Stimulated activated CD4-positive, alpha-beta T cell treated with anti-CD3 and anti-CD28 coated beads, TNF-alpha, amount 100 ng/mL, for 48 hours (primary cell): ENCODE measurements at regions not wholly inside any gene's neighbourhood (a gene's known extent, or its start where the extent isn't known, plus 50 kb on each side); places are given as distances from the start of the nearest gene placed in this dataset.
A peak's percentile ranks its signal among the peaks of the same experiment; 100 is the strongest.

Experiments used
- DNase-seq, 3 donors: peaks; one replicate each; pipeline ENCODE4 v3.0.0-alpha.2; 2020; ENCODE audit warnings: low read depth in 3 of 3

DNA sequence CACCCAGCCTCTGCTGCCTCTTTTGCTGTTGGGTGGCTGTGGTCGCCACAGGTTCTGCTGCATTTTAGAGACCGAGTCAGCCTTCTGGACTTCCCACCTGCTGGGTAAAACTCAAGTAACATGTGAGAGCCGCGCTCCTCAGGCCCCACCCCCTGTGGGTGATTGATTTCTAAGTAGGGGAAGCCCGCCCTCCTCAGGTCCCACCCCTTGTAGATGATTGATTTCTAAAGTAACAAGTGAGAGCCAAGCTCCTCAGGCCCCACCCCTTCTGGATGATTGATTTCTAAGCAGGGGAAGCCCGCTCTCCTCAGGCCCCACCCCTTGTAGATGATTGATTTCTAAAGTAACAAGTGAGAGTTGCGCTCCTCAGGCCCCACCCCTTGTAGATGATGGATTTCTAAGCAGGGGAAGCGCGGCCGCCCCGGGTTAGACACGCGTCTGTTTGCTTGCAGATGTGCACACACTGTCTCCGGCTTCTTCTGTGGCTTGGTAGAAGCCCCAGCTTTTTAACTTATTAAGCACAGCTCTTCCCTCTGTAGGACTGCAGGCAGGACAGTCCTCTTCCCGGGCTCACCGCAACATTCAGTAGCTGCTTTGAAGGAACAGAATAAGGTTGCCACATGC, 83.4 kb downstream of the FAM43A start:
- peak; percentile 75 to 87 (median 84) for DNase-seq

DNA sequence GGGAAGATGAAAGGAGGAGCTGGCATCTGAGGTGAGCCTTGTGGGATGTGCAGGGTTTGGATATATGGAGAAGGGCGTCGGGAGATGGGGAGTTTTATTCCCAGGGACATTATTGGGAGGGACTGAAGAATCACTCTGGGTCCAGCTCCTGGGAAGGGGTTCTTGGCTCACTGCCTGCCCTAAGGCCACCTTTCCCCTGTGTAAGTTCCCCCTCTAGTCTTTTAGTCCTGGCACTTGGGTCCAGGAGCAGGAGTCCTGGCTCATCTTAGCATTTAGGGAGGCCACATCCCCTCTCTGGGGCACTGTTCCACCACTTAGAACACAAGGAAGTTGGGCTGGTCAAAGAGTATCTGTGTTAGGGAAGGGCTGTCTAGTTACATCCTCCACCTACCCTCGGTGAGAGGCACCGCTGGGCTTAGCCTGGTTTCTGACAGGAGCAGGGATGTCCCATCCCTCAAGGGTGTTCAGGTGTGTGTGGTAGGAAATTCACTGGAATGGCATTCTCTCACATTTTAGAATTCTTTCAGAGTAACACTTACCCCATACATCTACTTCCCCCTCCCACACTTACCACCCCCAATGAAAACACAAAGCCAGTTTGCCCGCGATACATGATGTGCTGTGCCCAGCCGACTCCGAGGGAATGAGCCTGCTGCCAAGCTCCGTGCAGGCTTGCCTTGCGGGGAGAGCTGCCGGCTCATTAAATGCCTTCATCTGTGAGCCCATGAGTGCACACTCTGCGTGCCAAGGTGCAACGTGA, 86.7 kb downstream of the FAM43A start:
- DNase-seq = no peak

GRCh38 chr3:194773216-194773615, 87.5 kb downstream of the FAM43A start:
- DNase-seq = no peak

- no peak for DNase-seq
Observed at GRCh38 chr3:194773771-194774455, 88.2 kb downstream of the FAM43A start.

- no peak for DNase-seq
Observed at GRCh38 chr3:194775266-194775665, 89.6 kb downstream of the FAM43A start.

DNA sequence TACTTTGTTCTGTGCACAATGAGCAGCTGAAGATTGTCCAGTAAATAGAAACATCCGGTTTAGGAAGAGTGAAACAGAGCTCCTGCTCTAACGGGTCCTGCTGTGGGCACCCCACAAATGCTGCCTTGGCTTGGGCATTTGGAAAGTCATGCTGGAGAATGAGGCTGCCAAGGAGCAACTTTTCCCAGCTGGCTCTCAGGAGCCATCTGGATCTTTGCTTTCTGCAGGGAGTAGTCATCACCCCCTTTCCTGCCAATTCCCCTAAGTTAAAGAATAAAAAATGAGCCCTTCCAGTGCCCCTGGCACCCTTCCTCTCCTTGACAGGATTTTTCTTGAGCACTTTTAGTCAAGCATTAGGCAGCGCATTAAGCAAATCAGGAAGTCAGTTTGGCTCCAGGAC, 90.0 kb downstream of the FAM43A start:
- DNase-seq = no peak

DNA sequence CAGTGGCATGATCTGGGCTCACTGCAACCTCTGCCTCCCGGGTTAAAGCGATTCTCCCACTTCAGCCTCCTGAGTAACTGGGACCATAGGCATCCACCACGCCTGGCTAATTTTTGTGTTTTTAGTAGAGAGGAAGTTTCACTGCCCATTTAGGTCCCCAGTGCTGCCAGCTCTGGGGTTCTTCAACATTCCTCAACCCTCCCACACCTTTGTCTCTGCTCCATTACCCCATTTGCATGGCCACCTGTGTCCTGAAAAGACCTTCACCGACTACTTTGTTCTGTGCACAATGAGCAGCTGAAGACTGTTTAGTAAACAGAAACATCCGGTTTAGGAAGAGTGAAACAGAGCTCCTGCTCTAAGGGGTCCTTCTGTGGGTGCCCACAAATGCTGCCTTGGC, 92.0 kb downstream of the FAM43A start:
- no peak for DNase-seq

GRCh38 chr3:194779729-194780224, 94.1 kb downstream of the FAM43A start:
- no peak for DNase-seq

DNA sequence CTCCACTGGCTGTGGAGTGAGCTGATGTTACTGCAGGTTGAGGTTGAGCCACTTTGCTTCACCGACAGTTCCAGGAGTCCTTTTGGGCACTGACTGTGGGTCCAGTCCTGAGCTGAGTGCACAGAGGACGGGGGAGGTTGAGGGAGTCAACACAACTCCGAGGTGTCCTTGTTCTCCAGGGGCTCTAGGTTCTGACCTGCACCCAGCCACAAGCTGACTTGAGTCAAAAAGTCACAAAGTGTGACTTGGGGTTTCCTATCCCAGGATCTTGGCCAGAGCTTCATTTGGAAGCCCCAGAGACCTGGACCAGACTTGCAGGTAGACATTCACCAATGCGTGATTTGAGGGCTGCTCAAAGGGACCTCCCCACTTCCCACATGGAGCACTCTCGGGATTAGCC, 95.0 kb downstream of the FAM43A start:
- DNase-seq = no peak

DNA sequence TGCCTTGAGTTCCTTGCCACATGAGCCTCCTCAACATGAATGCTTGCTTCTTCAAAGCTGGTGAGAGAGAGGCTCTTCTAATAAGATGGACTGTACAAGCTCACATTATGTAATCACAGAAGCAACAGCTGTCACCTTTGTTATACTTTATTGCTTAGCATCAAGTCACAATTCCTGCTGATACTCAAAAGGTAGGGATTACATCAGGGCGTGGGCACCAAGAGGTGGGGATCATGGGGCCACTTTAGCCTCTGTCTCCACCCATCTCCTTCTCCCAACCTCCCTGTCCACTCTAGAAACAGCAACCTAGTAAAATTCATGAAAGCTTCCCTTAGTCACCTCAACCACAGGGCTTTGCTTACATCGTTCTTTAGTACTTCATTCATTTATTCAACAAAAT, 95.9 kb downstream of the FAM43A start:
- DNase-seq = no peak

DNA sequence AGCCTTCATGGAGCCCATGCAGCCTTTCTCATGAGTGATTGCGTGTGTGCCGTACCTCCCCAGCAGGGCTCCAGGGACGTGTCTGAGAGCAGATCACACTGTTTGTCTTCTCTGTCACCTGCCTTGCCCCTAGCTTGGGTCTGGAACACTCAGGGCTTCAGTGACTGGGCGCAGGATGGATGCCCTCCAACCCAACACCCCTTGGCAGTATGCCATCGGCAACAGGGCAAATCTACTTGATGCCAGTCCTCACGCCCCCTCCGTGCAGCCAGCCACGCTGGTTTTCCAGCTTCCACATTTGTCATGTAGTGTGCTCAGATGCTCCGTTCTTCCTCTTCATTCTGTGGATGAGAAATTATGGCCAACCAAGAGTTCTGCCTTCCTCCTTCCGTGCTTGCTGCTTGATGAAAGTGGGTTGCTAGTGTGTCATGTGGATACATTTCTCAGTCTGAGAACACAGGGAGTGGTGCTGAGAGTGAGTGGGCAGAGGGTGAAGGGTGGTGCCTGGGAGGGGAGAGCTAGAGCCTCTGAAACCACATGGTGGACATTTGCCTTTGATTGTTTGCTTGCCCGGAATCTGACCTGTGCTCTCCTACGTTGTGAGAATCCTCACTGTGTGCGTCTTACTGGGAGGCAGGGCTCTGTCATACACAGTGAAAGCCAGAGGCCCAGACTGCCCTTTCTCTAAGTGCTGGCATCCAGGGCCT, 97.2 kb downstream of the FAM43A start:
- no peak for DNase-seq

- DNase-seq = no peak
Observed at GRCh38 chr3:194784361-194784760, 98.7 kb downstream of the FAM43A start.

GRCh38 chr3:194785315-194785714, 99.6 kb downstream of the FAM43A start:
- DNase-seq = no peak

GRCh38 chr3:194787072-194787471, 101.4 kb downstream of the FAM43A start:
- DNase-seq = no peak

GRCh38 chr3:194787650-194788049, 102.0 kb downstream of the FAM43A start:
- no peak for DNase-seq

DNA sequence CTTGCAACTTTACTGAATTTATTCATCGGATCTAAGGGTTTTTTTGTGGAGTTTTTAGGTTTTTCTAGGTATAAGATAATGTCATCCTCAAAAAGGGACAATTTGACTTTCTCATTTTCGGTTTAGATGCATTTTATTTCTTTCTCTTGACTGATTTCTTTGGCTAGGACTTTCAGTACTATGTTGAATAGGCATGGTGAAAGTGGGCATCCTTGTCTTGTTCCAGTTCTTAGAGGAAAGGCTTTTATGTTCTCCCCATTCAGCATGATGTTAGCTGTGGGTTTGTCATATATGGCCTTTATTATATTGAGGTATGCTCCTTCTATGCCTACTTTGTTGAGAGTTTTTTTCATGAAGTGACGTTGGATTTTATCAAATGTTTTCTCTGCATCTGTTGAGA, 106.7 kb downstream of the FAM43A start:
- DNase-seq = no peak

DNA sequence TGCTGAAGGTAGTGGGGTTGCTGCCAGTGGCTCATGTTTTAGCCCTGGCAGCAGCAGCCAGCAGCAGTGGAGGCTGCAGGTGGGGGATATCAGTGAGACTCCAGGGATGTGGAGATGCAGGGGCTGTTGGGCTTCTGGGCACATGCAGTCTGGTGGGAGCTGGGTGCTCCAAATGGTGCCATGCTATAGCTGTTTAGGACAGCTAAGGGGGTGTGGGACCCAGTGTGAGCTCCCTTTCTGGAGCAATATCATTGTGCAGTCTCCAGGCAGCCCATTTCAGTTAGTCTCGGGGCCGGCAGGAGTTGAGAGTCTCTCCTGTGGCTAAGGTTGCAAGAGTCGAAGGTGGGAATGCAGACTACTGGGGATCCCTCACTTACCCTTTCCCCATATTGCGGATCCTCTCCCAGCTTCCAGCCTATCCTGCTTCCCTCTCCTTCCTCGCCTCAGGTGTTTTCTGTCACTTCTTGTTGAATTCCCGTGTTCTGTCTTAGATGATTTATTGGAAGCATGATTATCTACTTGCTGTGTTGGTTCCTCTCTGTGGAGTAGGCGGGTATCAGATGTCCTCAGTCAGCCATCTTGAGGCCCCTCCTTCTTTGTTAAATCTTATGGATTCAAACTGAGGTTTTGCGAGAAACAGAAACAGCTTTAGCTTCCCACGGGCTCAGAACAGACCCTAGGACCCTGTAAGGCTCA, 112.0 kb downstream of the FAM43A start:
- DNase-seq = no peak

- no peak for DNase-seq
Observed at GRCh38 chr3:194798486-194798885, 112.8 kb downstream of the FAM43A start.

DNA sequence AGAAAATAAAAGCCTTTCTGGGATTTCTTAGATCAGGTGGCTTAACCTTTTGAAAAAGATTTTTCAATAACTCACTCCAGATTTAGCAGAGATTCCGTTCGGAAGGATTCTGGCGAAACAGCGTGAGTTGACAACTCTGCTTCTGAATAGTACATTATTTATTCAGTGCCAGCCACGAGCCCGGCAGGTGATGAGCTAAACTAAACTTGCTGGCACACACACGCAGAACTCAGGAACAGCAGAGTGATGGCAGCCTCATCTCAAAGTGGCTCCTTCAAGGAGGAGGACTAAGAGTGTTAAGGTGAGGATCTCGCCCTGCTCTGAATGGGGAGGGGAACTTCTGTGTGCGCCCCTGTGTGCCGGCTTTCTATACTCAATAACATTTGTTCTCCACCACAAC, 114.3 kb downstream of the FAM43A start:
- no peak for DNase-seq

GRCh38 chr3:194801461-194802432, 116.1 kb downstream of the FAM43A start:
- no peak for DNase-seq
